ENCODE measurements at regions not wholly inside any gene's neighbourhood (a gene's known extent, or its start where the extent isn't known, plus 50 kb on each side); places are given as distances from the start of the nearest gene placed in this dataset.
A peak's percentile ranks its signal among the peaks of the same experiment; 100 is the strongest.

GRCh38 chr14:71824816-71825215 is 107.4 kb upstream of the RGS6 start:
- DNase-seq = no peak

GRCh38 chr14:71833476-71833875 is 98.8 kb upstream of the RGS6 start:
- no peak for DNase-seq

- DNase-seq = no peak
Observed at GRCh38 chr14:71834284-71835204, 97.7 kb upstream of the RGS6 start.

- DNase-seq = no peak
Observed at GRCh38 chr14:71852181-71852580, 80.0 kb upstream of the RGS6 start.

GRCh38 chr14:71855399-71856036 is 76.7 kb upstream of the RGS6 start:
- DNase-seq = peak; percentile 53

GRCh38 chr14:71856199-71856919 is 75.9 kb upstream of the RGS6 start:
- peak; percentile 1 for DNase-seq

- no peak for DNase-seq
Observed at GRCh38 chr14:71863049-71863448, 69.2 kb upstream of the RGS6 start.

GRCh38 chr14:71863766-71864165 is 68.5 kb upstream of the RGS6 start:
- DNase-seq = no peak

All from kidney glomerular epithelial cell (primary cell).